GM19025 (cell line): ENCODE measurements at regions not wholly inside any gene's neighbourhood (a gene's known extent, or its start where the extent isn't known, plus 50 kb on each side); places are given as distances from the start of the nearest gene placed in this dataset.

Experiments used
- ATAC-seq: cut with Tn5 transposase; IDR thresholded peaks from one replicate; pipeline ENCODE4 v1.9.1; 2021; ENCODE audit warnings: mild to moderate bottlenecking, low read depth, moderate library complexity; ENCODE audit not compliant: unreplicated experiment

- ATAC-seq, result no peak
Observed at GRCh38 chr21:39124681-39125251, 58.5 kb downstream of the PSMG1 start.

GRCh38 chr21:39123375-39123774, 59.9 kb downstream of the PSMG1 start:
- no peak for ATAC-seq

GRCh38 chr21:39121600-39122355, 61.5 kb downstream of the PSMG1 start:
- no peak for ATAC-seq

GRCh38 chr21:39120876-39121599, 62.2 kb downstream of the PSMG1 start:
- ATAC-seq, result no peak

GRCh38 chr21:39119891-39120290, 63.4 kb downstream of the PSMG1 start:
- no peak for ATAC-seq

- no peak for ATAC-seq
Observed at GRCh38 chr21:39118604-39119215, 64.5 kb downstream of the PSMG1 start.

GRCh38 chr21:39118061-39118460, 65.2 kb downstream of the PSMG1 start:
- ATAC-seq, result no peak

GRCh38 chr21:39117440-39117970, 65.7 kb downstream of the PSMG1 start:
- no peak for ATAC-seq

- ATAC-seq, result no peak
Observed at GRCh38 chr21:39116761-39117439, 66.4 kb downstream of the PSMG1 start.

- no peak for ATAC-seq
Observed at GRCh38 chr21:39115576-39116235, 67.5 kb downstream of the PSMG1 start.

GRCh38 chr21:39114871-39115575, 68.2 kb downstream of the PSMG1 start:
- ATAC-seq, result no peak

- no peak for ATAC-seq
Observed at GRCh38 chr21:39111931-39112550, 71.2 kb downstream of the PSMG1 start.

- no peak for ATAC-seq
Observed at GRCh38 chr21:39110431-39110830, 72.8 kb downstream of the PSMG1 start.

- no peak for ATAC-seq
Observed at GRCh38 chr21:39109596-39110210, 73.5 kb downstream of the PSMG1 start.

- no peak for ATAC-seq
Observed at GRCh38 chr21:39109163-39109530, 74.1 kb downstream of the PSMG1 start.

- no peak for ATAC-seq
Observed at GRCh38 chr21:39108291-39109162, 74.7 kb downstream of the PSMG1 start.

GRCh38 chr21:39107739-39108138, 75.5 kb downstream of the PSMG1 start:
- no peak for ATAC-seq
